SK-N-SH (cell line): ENCODE measurements at regions not wholly inside any gene's neighbourhood (a gene's known extent, or its start where the extent isn't known, plus 50 kb on each side); places are given as distances from the start of the nearest gene placed in this dataset.

Experiments
- CTCF ChIA-PET: fragments of 300-600, 350-600 bp; formaldehyde crosslinking; extraction: SDS; loops from one replicate; lab custom pipeline; 2021; lab: Yijun Ruan, JAX
- POLR2A ChIA-PET: fragments of 350-600 bp; sonication (Branson Sonifier 250); formaldehyde crosslinking; extraction: SDS; loops from one replicate; lab custom pipeline; 2020; ENCODE audit warnings: antibody characterized with exemption, inconsistent platforms; lab: Yijun Ruan, JAX
- DNase-seq: peaks from one replicate; pipeline ENCODE4 v3.0.0; 2012
- H2AFZ ChIP-seq: fragments of 200-600 bp; sonication (generic); 2 replicates; pipeline ENCODE4 v1.8.1; 2016; ENCODE audit warnings: antibody characterized with exemption, mild to moderate bottlenecking, low read depth
- H3F3A ChIP-seq: fragments of 200-600 bp; sonication (generic); replicated peaks from 2 replicates; pipeline ENCODE3; 2016; ENCODE audit warnings: antibody characterized with exemption, mild to moderate bottlenecking; ENCODE audit not compliant: insufficient read depth
- H3K27ac ChIP-seq, 2 experiments: fragments of 200-500 bp in 1 of 2; fragments of 200-600 bp in 1 of 2; sonication (Bioruptor generic) in 1 of 2; sonication (generic), shearing (Covaris generic) in 1 of 2; 2 replicates each; pipeline versions ENCODE4 v1.5.1 to v1.6.1; 2014 to 2016; ENCODE audit warnings: low read depth in 2 of 2, inconsistent platforms in 1 of 2, low read length in 1 of 2, mild to moderate bottlenecking in 1 of 2, mixed read lengths in 1 of 2
- H3K27me3 ChIP-seq: fragments of 200-600 bp; sonication (generic), shearing (Covaris generic); 2 replicates; pipeline ENCODE4 v1.6.1; 2016; ENCODE audit warnings: mixed run types; ENCODE audit not compliant: insufficient read depth
- H3K36me3 ChIP-seq, 2 experiments: fragments of 200-500 bp in 1 of 2; fragments of 200-600 bp in 1 of 2; sonication (Bioruptor generic) in 1 of 2; sonication (generic) in 1 of 2; replicated peaks in 1 of 2; 2 replicates each; pipeline versions ENCODE3 to v1.5.1; 2014 to 2016; ENCODE audit warnings: low read length in 1 of 2, mild to moderate bottlenecking in 1 of 2; ENCODE audit not compliant: insufficient read depth in 2 of 2, control insufficient read depth in 1 of 2
- H3K4me1 ChIP-seq, 2 experiments: fragments of 200-500 bp in 1 of 2; fragments of 200-600 bp in 1 of 2; sonication (Bioruptor generic) in 1 of 2; sonication (generic), shearing (Covaris generic) in 1 of 2; 2 replicates each; pipeline versions ENCODE4 v1.5.1 to v1.6.1; 2014 to 2016; ENCODE audit warnings: low read depth in 1 of 2, low read length in 1 of 2, mixed run types in 1 of 2; ENCODE audit not compliant: insufficient read depth in 2 of 2, control insufficient read depth in 1 of 2
- H3K4me2 ChIP-seq: fragments of 200-600 bp; sonication (generic), shearing (Covaris generic); 2 replicates; pipeline ENCODE4 v1.6.1; 2017; ENCODE audit warnings: mixed run types
- H3K4me3 ChIP-seq, 2 experiments: fragments of 200-500 bp in 1 of 2; fragments of 200-600 bp in 1 of 2; sonication (Bioruptor generic) in 1 of 2; sonication (generic), shearing (Covaris generic) in 1 of 2; 2 replicates each; pipeline versions ENCODE4 v1.5.1 to v1.8.1; 2014 to 2016; ENCODE audit warnings: low read depth in 2 of 2, inconsistent platforms in 1 of 2, low read length in 1 of 2, mild to moderate bottlenecking in 1 of 2, mixed read lengths in 1 of 2, moderate library complexity in 1 of 2
- H3K79me2 ChIP-seq: fragments of 200-600 bp; sonication (generic); 2 replicates; pipeline ENCODE4 v1.8.1; 2017; ENCODE audit warnings: mild to moderate bottlenecking; ENCODE audit not compliant: insufficient read depth
- H3K9ac ChIP-seq: fragments of 200-600 bp; sonication (generic); 2 replicates; pipeline ENCODE4 v1.6.1; 2017; ENCODE audit warnings: mixed run types
- H3K9me2 ChIP-seq: fragments of 200-600 bp; sonication (generic); 2 replicates; pipeline ENCODE4 v1.6.1; 2017; ENCODE audit warnings: mixed run types
- H3K9me3 ChIP-seq: fragments of 200-600 bp; sonication (generic); 2 replicates; pipeline ENCODE4 v1.6.1; 2017; ENCODE audit warnings: mixed run types, mild to moderate bottlenecking, moderate library complexity
- H4K20me1 ChIP-seq: fragments of 200-600 bp; sonication (generic); 2 replicates; pipeline ENCODE4 v1.6.1; 2017; ENCODE audit warnings: mild to moderate bottlenecking, mixed run types; ENCODE audit not compliant: insufficient read depth
- ELF1 ChIP-seq: IDR thresholded peaks from 2 replicates; pipeline ENCODE4 v1.4.0; 2012
- EZH2phosphoT487 ChIP-seq: fragments of 200-600 bp; sonication (generic); IDR thresholded peaks from 2 replicates; pipeline ENCODE4 v1.6.1; 2017; ENCODE audit warnings: low read depth, mixed run types, mild to moderate bottlenecking, antibody characterized with exemption, moderate library complexity, borderline replicate concordance
- FOXJ3 ChIP-seq: sonication (generic); formaldehyde crosslinking; IDR thresholded peaks from 2 replicates; pipeline ENCODE4 v1.5.1; 2020; ENCODE audit warnings: mild to moderate bottlenecking, missing genetic modification reagents
- FOXM1 ChIP-seq: IDR thresholded peaks from 2 replicates; pipeline ENCODE4 v1.4.0; 2012; ENCODE audit warnings: low read depth, mild to moderate bottlenecking
- GABPA ChIP-seq: IDR thresholded peaks from 2 replicates; pipeline ENCODE4 v1.4.0; 2012; ENCODE audit warnings: low read depth, mild to moderate bottlenecking
- JUND ChIP-seq: IDR thresholded peaks from 2 replicates; pipeline ENCODE4 v1.4.0; 2012
- NFIC ChIP-seq: IDR thresholded peaks from 2 replicates; pipeline ENCODE4 v1.4.0; 2012; ENCODE audit warnings: borderline replicate concordance
- RAD21 ChIP-seq: IDR thresholded peaks from 2 replicates; pipeline ENCODE4 v1.6.1; 2012; ENCODE audit warnings: mild to moderate bottlenecking, low read length
- RCOR1 ChIP-seq: fragments of 150-350 bp; IDR thresholded peaks from 2 replicates; pipeline ENCODE4 v1.6.1; 2017; ENCODE audit warnings: antibody characterized with exemption, low read length
- RFX5 ChIP-seq: IDR thresholded peaks from 2 replicates; pipeline ENCODE4 v1.6.1; 2012; ENCODE audit warnings: mild to moderate bottlenecking, improper control_type of control experiment, low read length
- RXRA ChIP-seq: IDR thresholded peaks from 2 replicates; pipeline ENCODE4 v1.4.0; 2012; ENCODE audit warnings: low read depth, mild to moderate bottlenecking, borderline replicate concordance
- SMC3 ChIP-seq: IDR thresholded peaks from 2 replicates; pipeline ENCODE4 v1.6.1; 2012; ENCODE audit warnings: low read depth, low read length, improper control_type of control experiment
- TAF1 ChIP-seq: IDR thresholded peaks from 2 replicates; pipeline ENCODE4 v1.6.1; 2012; ENCODE audit warnings: low read depth, mild to moderate bottlenecking, low read length, moderate library complexity, borderline replicate concordance
- TCF12 ChIP-seq: IDR thresholded peaks from 2 replicates; pipeline ENCODE4 v1.4.0; 2012
- TEAD4 ChIP-seq: IDR thresholded peaks from 2 replicates; pipeline ENCODE4 v1.4.0; 2012; ENCODE audit warnings: mild to moderate bottlenecking, borderline replicate concordance; ENCODE audit not compliant: insufficient read depth
- YY1 ChIP-seq: IDR thresholded peaks from 2 replicates; pipeline ENCODE4 v1.4.0; 2012; ENCODE audit warnings: low read depth, mild to moderate bottlenecking
- WGBS: methylation state at CpG from one replicate; pipeline ENCODE4 v1.1.6; 2017; ENCODE audit warnings: low lambda C conversion rate; 5-methylcytosine and 5-hydroxymethylcytosine counted together
- TF ChIP-seq, protein P1 (sequence below): fragments of 200-600 bp; sonication (generic); IDR thresholded peaks from 2 replicates; pipeline ENCODE4 v1.6.1; 2017; ENCODE audit warnings: antibody characterized with exemption, mild to moderate bottlenecking, moderate library complexity
- TF ChIP-seq, protein P2 (sequence below): IDR thresholded peaks from 2 replicates; pipeline ENCODE4 v1.4.0; 2012; ENCODE audit warnings: low read depth
- TF ChIP-seq, protein P3 (sequence below): IDR thresholded peaks from 2 replicates; pipeline ENCODE4 v1.4.0; 2012; ENCODE audit warnings: low read depth, borderline replicate concordance

DNA sequence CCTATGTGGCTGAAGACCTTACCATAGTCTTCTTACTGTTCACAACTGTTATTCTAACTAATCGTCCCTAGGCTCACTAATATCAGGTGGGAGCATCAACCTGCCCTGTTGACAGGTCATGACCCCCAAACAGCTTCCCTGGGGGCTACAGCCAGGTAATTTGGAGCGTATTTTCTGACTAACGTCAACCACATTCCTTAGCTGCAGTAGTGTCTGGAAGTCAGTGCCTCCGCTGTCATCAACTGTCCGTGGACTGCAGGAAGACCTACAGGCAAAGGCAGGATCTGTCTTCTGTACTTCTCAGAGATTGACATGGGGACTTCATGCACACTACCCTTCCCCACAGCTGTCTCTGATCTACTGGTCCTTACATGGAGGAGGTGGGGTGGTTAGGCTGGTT, 456.9 kb downstream of the BCL11A start (continued):
- no peak for TF ChIP-seq RCOR1

DNA sequence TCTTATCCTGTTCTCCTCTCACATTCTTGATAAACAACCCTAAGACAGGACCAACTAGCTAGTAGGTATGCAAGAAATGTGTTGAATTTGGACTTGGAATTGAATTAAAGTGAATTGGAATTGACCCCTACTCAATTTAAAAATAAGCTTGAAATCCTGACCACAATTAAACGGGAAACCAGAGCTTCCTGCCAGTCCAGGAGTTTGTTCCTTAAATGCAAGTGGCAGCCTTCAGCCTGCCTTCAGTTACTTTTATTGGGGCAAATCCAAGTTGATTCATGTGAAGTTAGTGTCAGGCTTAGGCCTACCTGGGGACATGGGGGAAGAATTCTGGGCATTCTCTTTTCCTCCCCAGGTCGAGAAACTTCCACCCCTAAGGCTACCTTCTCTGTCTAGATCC, 457.6 kb downstream of the BCL11A start:
- Histone ChIP-seq H3K36me3 (no peaks in the 10 kb centered on the region), H4K20me1 (no peaks in the 10 kb centered on the region), H3K4me1 (no peaks in the 10 kb centered on the region), H3K9me3 (no peaks in the 10 kb centered on the region), H3K27ac (no peak overlapping the region), H3K79me2 (no peaks in the 10 kb centered on the region)
- no peak for TF ChIP-seq NFIC
- TF ChIP-seq, all 33 proteins: peak for 0
- DNase-seq: no peak
- ChIA-PET CTCF (no interaction called here), POLR2A (no interaction called here)
- Histone ChIP-seq H3K9me2 (no peaks in the 10 kb centered on the region), H2AFZ (no peak overlapping the region), H3F3A (no peaks in the 10 kb centered on the region), H3K4me3 (no peak overlapping the region), H3K4me2 (no peak overlapping the region), H3K9ac (no peak overlapping the region), H3K27me3 (no peaks in the 10 kb centered on the region)
- whole genome bisulfite sequencing: 6% methylated on average over 2 of the region's 2 CpGs

DNA sequence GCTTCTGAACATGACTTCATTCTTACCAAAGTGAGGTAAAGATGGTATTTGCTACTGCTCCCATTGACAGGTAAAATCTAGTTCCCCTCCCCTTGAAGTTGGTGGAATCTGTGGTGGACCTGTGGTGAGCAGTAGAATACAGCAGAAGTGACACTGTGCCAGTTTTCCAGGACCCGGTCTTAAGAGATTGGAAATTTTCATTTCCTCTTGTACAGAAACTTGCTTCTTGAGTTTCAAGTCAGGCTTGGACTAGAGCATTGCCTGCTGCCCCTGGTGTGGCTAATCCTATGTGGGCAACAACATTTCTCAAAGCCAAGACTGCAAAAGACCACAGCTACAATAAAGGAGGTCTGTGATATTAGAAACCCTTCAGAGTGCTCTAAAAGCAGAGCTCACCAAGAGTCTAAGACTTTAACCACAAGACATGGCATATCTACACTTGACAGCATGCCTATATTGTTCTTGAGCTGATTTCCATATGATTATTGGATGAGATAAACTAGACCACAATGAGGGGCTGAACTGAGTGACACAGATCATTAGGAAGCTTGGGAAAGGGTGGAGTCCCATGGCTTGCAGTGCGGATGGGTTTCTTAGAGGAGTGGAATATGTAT, 458.1 kb downstream of the BCL11A start:
- Histone ChIP-seq H3K4me3 (no peak overlapping the region), H3K36me3 (no peaks in the 10 kb centered on the region), H3K27me3 (no peaks in the 10 kb centered on the region), H3K9ac (no peak overlapping the region), H3K4me1 (no peaks in the 10 kb centered on the region), H3F3A (no peaks in the 10 kb centered on the region), H3K4me2 (no peak overlapping the region), H4K20me1 (no peaks in the 10 kb centered on the region), H2AFZ (no peak overlapping the region), H3K9me3 (no peaks in the 10 kb centered on the region), H3K9me2 (no peaks in the 10 kb centered on the region), H3K79me2 (no peaks in the 10 kb centered on the region), H3K27ac (no peak overlapping the region)
- WGBS: 19% methylated on average over 2 of the region's 2 CpGs
- ChIA-PET POLR2A (no interaction called here), CTCF (no interaction called here)
- TF ChIP-seq RFX5: no peak
- TF ChIP-seq, protein P1, sequence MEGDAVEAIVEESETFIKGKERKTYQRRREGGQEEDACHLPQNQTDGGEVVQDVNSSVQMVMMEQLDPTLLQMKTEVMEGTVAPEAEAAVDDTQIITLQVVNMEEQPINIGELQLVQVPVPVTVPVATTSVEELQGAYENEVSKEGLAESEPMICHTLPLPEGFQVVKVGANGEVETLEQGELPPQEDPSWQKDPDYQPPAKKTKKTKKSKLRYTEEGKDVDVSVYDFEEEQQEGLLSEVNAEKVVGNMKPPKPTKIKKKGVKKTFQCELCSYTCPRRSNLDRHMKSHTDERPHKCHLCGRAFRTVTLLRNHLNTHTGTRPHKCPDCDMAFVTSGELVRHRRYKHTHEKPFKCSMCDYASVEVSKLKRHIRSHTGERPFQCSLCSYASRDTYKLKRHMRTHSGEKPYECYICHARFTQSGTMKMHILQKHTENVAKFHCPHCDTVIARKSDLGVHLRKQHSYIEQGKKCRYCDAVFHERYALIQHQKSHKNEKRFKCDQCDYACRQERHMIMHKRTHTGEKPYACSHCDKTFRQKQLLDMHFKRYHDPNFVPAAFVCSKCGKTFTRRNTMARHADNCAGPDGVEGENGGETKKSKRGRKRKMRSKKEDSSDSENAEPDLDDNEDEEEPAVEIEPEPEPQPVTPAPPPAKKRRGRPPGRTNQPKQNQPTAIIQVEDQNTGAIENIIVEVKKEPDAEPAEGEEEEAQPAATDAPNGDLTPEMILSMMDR: no peak
- TF ChIP-seq TAF1: no peak
- no peak for TF ChIP-seq YY1
- TF ChIP-seq, protein P2, sequence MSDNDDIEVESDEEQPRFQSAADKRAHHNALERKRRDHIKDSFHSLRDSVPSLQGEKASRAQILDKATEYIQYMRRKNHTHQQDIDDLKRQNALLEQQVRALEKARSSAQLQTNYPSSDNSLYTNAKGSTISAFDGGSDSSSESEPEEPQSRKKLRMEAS: no peak
- TF ChIP-seq EZH2phosphoT487: no peak
- no peak for TF ChIP-seq FOXJ3 (CRISPR knock-in tag)
- no peak for TF ChIP-seq FOXM1
- TF ChIP-seq, protein P3, sequence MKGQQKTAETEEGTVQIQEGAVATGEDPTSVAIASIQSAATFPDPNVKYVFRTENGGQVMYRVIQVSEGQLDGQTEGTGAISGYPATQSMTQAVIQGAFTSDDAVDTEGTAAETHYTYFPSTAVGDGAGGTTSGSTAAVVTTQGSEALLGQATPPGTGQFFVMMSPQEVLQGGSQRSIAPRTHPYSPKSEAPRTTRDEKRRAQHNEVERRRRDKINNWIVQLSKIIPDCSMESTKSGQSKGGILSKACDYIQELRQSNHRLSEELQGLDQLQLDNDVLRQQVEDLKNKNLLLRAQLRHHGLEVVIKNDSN: no peak
- TF ChIP-seq RAD21: no peak
- no peak for TF ChIP-seq JUND
- TF ChIP-seq RXRA: no peak
- no peak for TF ChIP-seq SMC3
- TF ChIP-seq TEAD4: no peak
- TF ChIP-seq TCF12: no peak
- no peak for TF ChIP-seq GABPA
- TF ChIP-seq ELF1: no peak
- no peak for DNase-seq
